CD8-positive, alpha-beta memory T cell (primary cell): ENCODE measurements at regions not wholly inside any gene's neighbourhood (a gene's known extent, or its start where the extent isn't known, plus 50 kb on each side); places are given as distances from the start of the nearest gene placed in this dataset.

Experiments used
- CTCF ChIA-PET: fragments of 350-600 bp; sonication (Branson Sonifier 250); formaldehyde crosslinking; loops from one replicate; lab custom pipeline; 2021; ENCODE audit warnings: antibody characterized with exemption; lab: Charles Lee
- POLR2A ChIA-PET: fragments of 350-600 bp; sonication (Branson Sonifier 250); formaldehyde crosslinking; loops from one replicate; lab custom pipeline; 2021; ENCODE audit warnings: antibody characterized with exemption; lab: Charles Lee
- DNase-seq, 5 donors: peaks; one replicate each; pipeline versions ENCODE4 v3.0.0 to v3.0.0-alpha.2; 2020 to 2022; ENCODE audit warnings: mixed read lengths in 1 of 5
- H3K27ac ChIP-seq: one replicate; pipeline ENCODE4 v1.7.0; 2013; ENCODE audit warnings: low read depth, mild to moderate bottlenecking, low read length, moderate library complexity
- H3K27me3 ChIP-seq: 2 replicates; pipeline ENCODE4 v1.7.0; 2013; ENCODE audit warnings: low read length, mild to moderate bottlenecking; ENCODE audit not compliant: insufficient read depth, poor library complexity, severe bottlenecking
- H3K36me3 ChIP-seq: 2 replicates; pipeline ENCODE4 v1.7.0; 2013; ENCODE audit warnings: mild to moderate bottlenecking, low read length, moderate library complexity; ENCODE audit not compliant: insufficient read depth
- H3K4me1 ChIP-seq: 2 replicates; pipeline ENCODE4 v1.7.0; 2013; ENCODE audit warnings: mild to moderate bottlenecking, low read length, moderate library complexity; ENCODE audit not compliant: insufficient read depth
- H3K4me3 ChIP-seq: 2 replicates; pipeline ENCODE4 v1.7.0; 2013; ENCODE audit warnings: mild to moderate bottlenecking, low read length
- H3K9me3 ChIP-seq: 2 replicates; pipeline ENCODE4 v1.7.0; 2013; ENCODE audit warnings: mild to moderate bottlenecking, low read length
- H3K27ac Mint-ChIP-seq, 8 donors: one replicate each; pipeline ENCODE4 v1.8.0; 2020 to 2021; ENCODE audit warnings: mixed read lengths in 8 of 8, mild to moderate bottlenecking in 6 of 8, inconsistent platforms in 3 of 8, moderate library complexity in 3 of 8
- H3K27me3 Mint-ChIP-seq, 2 donors: one replicate each; pipeline ENCODE4 v1.8.0; 2020 to 2021; ENCODE audit warnings: mixed read lengths in 2 of 2, mild to moderate bottlenecking in 1 of 2, moderate library complexity in 1 of 2
- H3K36me3 Mint-ChIP-seq, 3 donors: one replicate each; pipeline ENCODE4 v1.8.0; 2020 to 2021; ENCODE audit warnings: mixed read lengths in 3 of 3, inconsistent platforms in 1 of 3, mild to moderate bottlenecking in 1 of 3
- H3K4me1 Mint-ChIP-seq, 3 donors: one replicate each; pipeline ENCODE4 v1.8.0; 2020 to 2021; ENCODE audit warnings: mixed read lengths in 3 of 3, inconsistent platforms in 1 of 3, mild to moderate bottlenecking in 1 of 3
- H3K4me3 Mint-ChIP-seq, 7 donors: one replicate each; pipeline ENCODE4 v1.8.0; 2020 to 2021; ENCODE audit warnings: mixed read lengths in 7 of 7, mild to moderate bottlenecking in 6 of 7, moderate library complexity in 4 of 7, inconsistent platforms in 2 of 7
- H3K9me3 Mint-ChIP-seq, 5 donors: one replicate each; pipeline ENCODE4 v1.8.0; 2020 to 2022; ENCODE audit warnings: mixed read lengths in 5 of 5, mild to moderate bottlenecking in 3 of 5, moderate library complexity in 2 of 5, inconsistent platforms in 1 of 5

GRCh38 chr14:44654591-44654990 is 147.5 kb upstream of the FSCB start:
- H3K4me3 ChIP-seq, result no peak overlapping the region
- Mint-ChIP-seq H3K4me1 (no peaks in the 10 kb centered on the region), H3K27me3 (peaks cover 3 to 4% of the 10 kb centered on the region in 2 donors), H3K9me3 (peaks cover 0 to 3% (median 0%) of the 10 kb centered on the region in 5 donors), H3K27ac (no peak overlapping the region), H3K36me3 (no peaks in the 10 kb centered on the region), H3K4me3 (no peak overlapping the region)
- no peaks in the 10 kb centered on the region for H3K27me3 ChIP-seq
- no peaks in the 10 kb centered on the region for H3K9me3 ChIP-seq
- no peaks in the 10 kb centered on the region for H3K4me1 ChIP-seq
- no peak for DNase-seq
- ChIA-PET CTCF (no interaction called here), POLR2A (no interaction called here)
- H3K27ac ChIP-seq, result no peak overlapping the region
- H3K36me3 ChIP-seq, result no peaks in the 10 kb centered on the region

GRCh38 chr14:44653641-44654040 is 146.6 kb upstream of the FSCB start:
- no peaks in the 10 kb centered on the region for H3K4me1 Mint-ChIP-seq
- H3K4me3 Mint-ChIP-seq, result no peak overlapping the region
- POLR2A ChIA-PET, result no interaction called here
- Histone ChIP-seq H3K4me3 (no peak overlapping the region), H3K9me3 (no peaks in the 10 kb centered on the region), H3K27me3 (no peaks in the 10 kb centered on the region), H3K36me3 (no peaks in the 10 kb centered on the region), H3K27ac (no peak overlapping the region), H3K4me1 (no peaks in the 10 kb centered on the region)
- H3K9me3 Mint-ChIP-seq, result peaks cover 0 to 5% (median 0%) of the 10 kb centered on the region in 5 donors
- H3K36me3 Mint-ChIP-seq, result no peaks in the 10 kb centered on the region
- CTCF ChIA-PET, result no interaction called here
- H3K27ac Mint-ChIP-seq, result no peak overlapping the region
- DNase-seq, result no peak
- peaks cover 5 to 6% of the 10 kb centered on the region in 2 donors for H3K27me3 Mint-ChIP-seq

GRCh38 chr14:44652640-44653039 is 145.6 kb upstream of the FSCB start:
- H3K27me3 ChIP-seq, result no peaks in the 10 kb centered on the region
- POLR2A ChIA-PET, result no interaction called here
- no peaks in the 10 kb centered on the region for H3K4me1 ChIP-seq
- H3K36me3 ChIP-seq, result no peaks in the 10 kb centered on the region
- H3K4me3 Mint-ChIP-seq, result no peak overlapping the region
- CTCF ChIA-PET, result no interaction called here
- H3K4me3 ChIP-seq, result no peak overlapping the region
- H3K36me3 Mint-ChIP-seq, result no peaks in the 10 kb centered on the region
- H3K27ac ChIP-seq, result no peak overlapping the region
- no peaks in the 10 kb centered on the region for H3K4me1 Mint-ChIP-seq
- peaks cover 0 to 5% (median 0%) of the 10 kb centered on the region in 5 donors for H3K9me3 Mint-ChIP-seq
- H3K27me3 Mint-ChIP-seq, result peaks cover 6 to 9% of the 10 kb centered on the region in 2 donors
- H3K9me3 ChIP-seq, result no peaks in the 10 kb centered on the region
- DNase-seq, result no peak
- no peak overlapping the region for H3K27ac Mint-ChIP-seq

GRCh38 chr14:44649061-44649460 is 142.0 kb upstream of the FSCB start:
- POLR2A ChIA-PET, result no interaction called here
- no peaks in the 10 kb centered on the region for H3K36me3 Mint-ChIP-seq

GRCh38 chr14:44640416-44640815 is 133.3 kb upstream of the FSCB start:
- no peaks in the 10 kb centered on the region for H3K4me1 ChIP-seq
- POLR2A ChIA-PET, result no interaction called here
- no peak overlapping the region for H3K27ac ChIP-seq
- DNase-seq, result no peak
- no peaks in the 10 kb centered on the region for H3K9me3 ChIP-seq
- H3K27me3 ChIP-seq, result no peaks in the 10 kb centered on the region
- H3K36me3 Mint-ChIP-seq, result no peaks in the 10 kb centered on the region
- no peaks in the 10 kb centered on the region for H3K27me3 Mint-ChIP-seq
- no peaks in the 10 kb centered on the region for H3K36me3 ChIP-seq
- CTCF ChIA-PET, result no interaction called here
- H3K9me3 Mint-ChIP-seq, result peaks cover 0 to 2% (median 0%) of the 10 kb centered on the region in 5 donors
- no peak overlapping the region for H3K27ac Mint-ChIP-seq
- H3K4me1 Mint-ChIP-seq, result no peaks in the 10 kb centered on the region
- H3K4me3 ChIP-seq, result no peak overlapping the region
- H3K4me3 Mint-ChIP-seq, result no peak overlapping the region

More at GRCh38 chr14:44649061-44649460, 142.0 kb upstream of the FSCB start:
- Histone ChIP-seq H3K4me1 (no peaks in the 10 kb centered on the region), H3K27ac (no peak overlapping the region), H3K9me3 (no peaks in the 10 kb centered on the region), H3K27me3 (no peaks in the 10 kb centered on the region), H3K36me3 (no peaks in the 10 kb centered on the region), H3K4me3 (no peak overlapping the region)
- Mint-ChIP-seq H3K4me3 (no peak overlapping the region), H3K27me3 (peaks cover 9% of the 10 kb centered on the region in 2 donors), H3K9me3 (peaks cover 0 to 3% (median 0%) of the 10 kb centered on the region in 5 donors), H3K27ac (no peak overlapping the region), H3K4me1 (no peaks in the 10 kb centered on the region)
- DNase-seq, result no peak
- CTCF ChIA-PET, result no interaction called here

GRCh38 chr14:44639781-44640385 is 132.8 kb upstream of the FSCB start:
- ChIA-PET CTCF (no interaction called here), POLR2A (no interaction called here)
- no peak for DNase-seq
- Mint-ChIP-seq H3K27ac (no peak overlapping the region), H3K36me3 (no peaks in the 10 kb centered on the region), H3K27me3 (no peaks in the 10 kb centered on the region), H3K4me3 (no peak overlapping the region), H3K4me1 (no peaks in the 10 kb centered on the region), H3K9me3 (peaks cover 0 to 2% (median 0%) of the 10 kb centered on the region in 5 donors)
- Histone ChIP-seq H3K4me1 (no peaks in the 10 kb centered on the region), H3K36me3 (no peaks in the 10 kb centered on the region), H3K27me3 (no peaks in the 10 kb centered on the region), H3K4me3 (no peak overlapping the region), H3K9me3 (no peaks in the 10 kb centered on the region), H3K27ac (no peak overlapping the region)

- no peak overlapping the region for H3K27ac Mint-ChIP-seq
- CTCF ChIA-PET, result no interaction called here
Measured at GRCh38 chr14:44634692-44635091, 127.6 kb upstream of the FSCB start.

GRCh38 chr14:44626423-44626822 is 119.3 kb upstream of the FSCB start:
- Mint-ChIP-seq H3K27ac (no peak overlapping the region), H3K9me3 (peaks cover 0 to 3% (median 0%) of the 10 kb centered on the region in 5 donors), H3K4me1 (no peaks in the 10 kb centered on the region), H3K36me3 (no peaks in the 10 kb centered on the region), H3K27me3 (peaks cover 3 to 4% of the 10 kb centered on the region in 2 donors), H3K4me3 (no peak overlapping the region)
- Histone ChIP-seq H3K27ac (no peak overlapping the region), H3K27me3 (no peaks in the 10 kb centered on the region), H3K9me3 (no peaks in the 10 kb centered on the region), H3K36me3 (no peaks in the 10 kb centered on the region), H3K4me3 (no peak overlapping the region), H3K4me1 (no peaks in the 10 kb centered on the region)
- POLR2A ChIA-PET, result no interaction called here
- DNase-seq, result no peak
- CTCF ChIA-PET, result no interaction called here

More at GRCh38 chr14:44634692-44635091, 127.6 kb upstream of the FSCB start:
- H3K9me3 ChIP-seq, result no peaks in the 10 kb centered on the region
- POLR2A ChIA-PET, result no interaction called here
- peaks cover 0 to 2% of the 10 kb centered on the region in 2 donors for H3K27me3 Mint-ChIP-seq
- H3K27me3 ChIP-seq, result no peaks in the 10 kb centered on the region
- no peak overlapping the region for H3K4me3 Mint-ChIP-seq
- no peak overlapping the region for H3K4me3 ChIP-seq
- no peak overlapping the region for H3K27ac ChIP-seq
- H3K4me1 Mint-ChIP-seq, result no peaks in the 10 kb centered on the region
- no peaks in the 10 kb centered on the region for H3K36me3 Mint-ChIP-seq
- H3K4me1 ChIP-seq, result no peaks in the 10 kb centered on the region
- no peaks in the 10 kb centered on the region for H3K36me3 ChIP-seq
- peaks cover 3 to 7% (median 5%) of the 10 kb centered on the region in 5 donors for H3K9me3 Mint-ChIP-seq
- DNase-seq, result no peak
